ENCODE measurements at regions not wholly inside any gene's neighbourhood (a gene's known extent, or its start where the extent isn't known, plus 50 kb on each side); places are given as distances from the start of the nearest gene placed in this dataset.

GRCh38 chr18:73842795-73843394, 304.7 kb downstream of the FBXO15 start:
- Histone ChIP-seq H3K36me3 (no peaks in the 10 kb centered on the region), H3K9me3 (no peaks in the 10 kb centered on the region), H3K27ac (no peak overlapping the region), H3K27me3 (no peaks in the 10 kb centered on the region), H3K4me1 (no peaks in the 10 kb centered on the region), H3K4me3 (peak overlapping the region in 1 of 2 donors; percentile 5)
- DNase-seq, result peak in 1 of 2 donors; percentile 19
- TF ChIP-seq, protein P1, sequence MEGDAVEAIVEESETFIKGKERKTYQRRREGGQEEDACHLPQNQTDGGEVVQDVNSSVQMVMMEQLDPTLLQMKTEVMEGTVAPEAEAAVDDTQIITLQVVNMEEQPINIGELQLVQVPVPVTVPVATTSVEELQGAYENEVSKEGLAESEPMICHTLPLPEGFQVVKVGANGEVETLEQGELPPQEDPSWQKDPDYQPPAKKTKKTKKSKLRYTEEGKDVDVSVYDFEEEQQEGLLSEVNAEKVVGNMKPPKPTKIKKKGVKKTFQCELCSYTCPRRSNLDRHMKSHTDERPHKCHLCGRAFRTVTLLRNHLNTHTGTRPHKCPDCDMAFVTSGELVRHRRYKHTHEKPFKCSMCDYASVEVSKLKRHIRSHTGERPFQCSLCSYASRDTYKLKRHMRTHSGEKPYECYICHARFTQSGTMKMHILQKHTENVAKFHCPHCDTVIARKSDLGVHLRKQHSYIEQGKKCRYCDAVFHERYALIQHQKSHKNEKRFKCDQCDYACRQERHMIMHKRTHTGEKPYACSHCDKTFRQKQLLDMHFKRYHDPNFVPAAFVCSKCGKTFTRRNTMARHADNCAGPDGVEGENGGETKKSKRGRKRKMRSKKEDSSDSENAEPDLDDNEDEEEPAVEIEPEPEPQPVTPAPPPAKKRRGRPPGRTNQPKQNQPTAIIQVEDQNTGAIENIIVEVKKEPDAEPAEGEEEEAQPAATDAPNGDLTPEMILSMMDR (IDR thresholded peaks at IDR 0.05), result peak; percentile 56 to 83 (median 67)
- no peak for TF ChIP-seq POLR2A (IDR thresholded peaks at IDR 0.05)
- intact Hi-C loops (cut with DNase I; ENCODE audit: low total_unique reads), result no loop called here

- intact Hi-C loops (cut with DNase I; ENCODE audit: low total_unique reads), result no loop called here
- TF ChIP-seq POLR2A (IDR thresholded peaks at IDR 0.05), result no peak
- TF ChIP-seq, protein P1 (IDR thresholded peaks at IDR 0.05), result no peak
- DNase-seq, result no peak
- H3K9me3 ChIP-seq, result no peaks in the 10 kb centered on the region
- no peaks in the 10 kb centered on the region for H3K36me3 ChIP-seq
- no peak overlapping the region for H3K4me3 ChIP-seq
- no peaks in the 10 kb centered on the region for H3K4me1 ChIP-seq
- H3K27ac ChIP-seq, result no peak overlapping the region
- no peaks in the 10 kb centered on the region for H3K27me3 ChIP-seq
Measured at GRCh38 chr18:73841661-73842060, 306.0 kb downstream of the FBXO15 start.

- intact Hi-C loops (cut with DNase I; ENCODE audit: low total_unique reads), result no loop called here
Measured at GRCh38 chr18:73840319-73840945, 307.2 kb downstream of the FBXO15 start.

GRCh38 chr18:73839441-73839840, 308.2 kb downstream of the FBXO15 start:
- H3K9me3 ChIP-seq, result no peaks in the 10 kb centered on the region
- no peak for TF ChIP-seq POLR2A (IDR thresholded peaks at IDR 0.05)
- TF ChIP-seq, protein P1 (IDR thresholded peaks at IDR 0.05), result no peak
- no peaks in the 10 kb centered on the region for H3K36me3 ChIP-seq
- DNase-seq, result no peak
- H3K4me3 ChIP-seq, result no peak overlapping the region
- no peak overlapping the region for H3K27ac ChIP-seq
- H3K4me1 ChIP-seq, result no peaks in the 10 kb centered on the region
- no peaks in the 10 kb centered on the region for H3K27me3 ChIP-seq
- intact Hi-C loops (cut with DNase I; ENCODE audit: low total_unique reads), result no loop called here

More at GRCh38 chr18:73840319-73840945, 307.2 kb downstream of the FBXO15 start:
- Histone ChIP-seq H3K9me3 (no peaks in the 10 kb centered on the region), H3K4me1 (no peaks in the 10 kb centered on the region), H3K4me3 (no peak overlapping the region), H3K27ac (no peak overlapping the region), H3K27me3 (no peaks in the 10 kb centered on the region), H3K36me3 (no peaks in the 10 kb centered on the region)
- no peak for DNase-seq
- TF ChIP-seq POLR2A (IDR thresholded peaks at IDR 0.05), result no peak
- TF ChIP-seq, protein P1 (IDR thresholded peaks at IDR 0.05), result no peak

DNA sequence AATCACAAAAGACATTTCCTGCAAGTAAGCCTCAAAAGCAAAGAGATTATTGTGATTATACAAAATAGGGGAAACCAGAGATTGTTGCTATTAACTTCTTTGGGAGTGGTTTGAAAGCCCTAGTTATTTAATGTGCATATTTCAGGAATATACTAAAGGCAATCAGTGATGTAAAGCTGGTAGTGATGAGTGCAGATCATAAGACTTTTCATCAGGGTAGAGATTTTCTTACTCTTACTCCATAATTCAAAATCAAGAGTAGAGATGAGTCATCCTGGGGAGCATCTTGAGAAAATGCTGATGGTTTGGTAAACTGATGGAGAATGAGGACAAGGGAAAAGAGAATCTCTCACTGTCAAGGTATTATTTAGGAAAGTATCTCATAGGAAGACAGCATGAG, 309.5 kb downstream of the FBXO15 start:
- TF ChIP-seq, protein P1 (IDR thresholded peaks at IDR 0.05), result no peak
- no peak for TF ChIP-seq POLR2A (IDR thresholded peaks at IDR 0.05)
- no peaks in the 10 kb centered on the region for H3K36me3 ChIP-seq
- no peak for DNase-seq
- H3K4me3 ChIP-seq, result no peak overlapping the region
- H3K9me3 ChIP-seq, result no peaks in the 10 kb centered on the region
- H3K4me1 ChIP-seq, result no peaks in the 10 kb centered on the region
- H3K27ac ChIP-seq, result no peak overlapping the region
- intact Hi-C loops (cut with DNase I; ENCODE audit: low total_unique reads), result no loop called here
- no peaks in the 10 kb centered on the region for H3K27me3 ChIP-seq
